HCT116 (cell line): ENCODE measurements at regions not wholly inside any gene's neighbourhood (a gene's known extent, or its start where the extent isn't known, plus 50 kb on each side); places are given as distances from the start of the nearest gene placed in this dataset.
"Not testable (repeated sequence)": the region's sequence is repeated elsewhere in the genome, so short reads cannot be mapped to it uniquely, and the experiment has no call there.

Experiments
- ATAC-seq: fragments of 200-7000 bp; cut with Tn5 transposase; 2 replicates; pipeline ENCODE4 v1.9.1; 2020; ENCODE audit warnings: mild to moderate bottlenecking, moderate library complexity
- BruUV-seq: library from RNA; stranded (reverse); fragments of 400-500 nt; replicated peaks from 2 replicates; lab custom pipeline; 2021; lab: Mats Ljungman, UMichigan
- CTCF ChIA-PET: fragments of 300-600 bp; sonication (Branson Sonifier 250); formaldehyde crosslinking; loops from one replicate; lab custom pipeline; 2021; ENCODE audit warnings: antibody characterized with exemption; lab: Charles Lee
- POLR2A ChIA-PET: fragments of 300-600, 350-600 bp; sonication (Branson Sonifier 250); formaldehyde crosslinking; loops from one replicate; lab custom pipeline; 2021; ENCODE audit warnings: antibody characterized with exemption; lab: Charles Lee
- RAD21 ChIA-PET, 2 experiments: fragments of 300-600 bp; sonication (Branson Sonifier 250); formaldehyde crosslinking; loops; one replicate each; lab custom pipeline; 2023; ENCODE audit warnings: low total read pairs in 2 of 2; ENCODE audit not compliant: uncharacterized antibody in 2 of 2, unreplicated experiment in 2 of 2, low non-redundant PET in 1 of 2; lab: Charles Lee
- DNase-seq: peaks from one replicate; pipeline ENCODE4 v3.0.0-alpha.2; 2010; ENCODE audit warnings: low read depth, low spot score
- H2AFZ ChIP-seq: fragments of 200-600 bp; shearing (Covaris generic), sonication (generic); 2 replicates; pipeline ENCODE4 v1.6.1; 2017; ENCODE audit warnings: low read depth, mixed run types, mixed read lengths, antibody characterized with exemption, low read length; ENCODE audit not compliant: poor library complexity, severe bottlenecking
- H3K27ac ChIP-seq: 2 replicates; pipeline ENCODE4 v1.5.1; 2012; ENCODE audit warnings: low read depth, low read length
- H3K27me3 ChIP-seq: fragments of 200-600 bp; sonication (generic); 2 replicates; pipeline ENCODE4 v1.6.1; 2016; ENCODE audit warnings: mixed run types, low read length, mixed read lengths; ENCODE audit not compliant: insufficient read depth
- H3K36me3 ChIP-seq, 2 experiments: fragments of 200-500 bp in 1 of 2; fragments of 200-600 bp in 1 of 2; sonication (Bioruptor generic) in 1 of 2; sonication (generic) in 1 of 2; 2 replicates each; pipeline versions ENCODE4 v1.5.1 to v1.6.1; 2014 to 2016; ENCODE audit warnings: low read length in 2 of 2, inconsistent platforms in 1 of 2, mixed read lengths in 1 of 2, mixed run types in 1 of 2; ENCODE audit not compliant: insufficient read depth in 2 of 2, control insufficient read depth in 1 of 2
- H3K4me1 ChIP-seq, 2 experiments: fragments of 200-600 bp in 1 of 2; sonication (generic) in 1 of 2; 2 replicates each; pipeline versions ENCODE4 v1.5.1 to v1.6.1; 2012 to 2017; ENCODE audit warnings: low read length in 2 of 2, inconsistent platforms in 1 of 2, mild to moderate bottlenecking in 1 of 2, mixed read lengths in 1 of 2, mixed run types in 1 of 2, moderate library complexity in 1 of 2; ENCODE audit not compliant: insufficient read depth in 2 of 2, control insufficient read depth in 1 of 2
- H3K4me2 ChIP-seq: fragments of 200-600 bp; sonication (generic); 2 replicates; pipeline ENCODE4 v1.6.1; 2017; ENCODE audit warnings: mixed run types, low read length, mixed read lengths
- H3K4me3 ChIP-seq, 2 experiments: fragments of 200-600 bp in 1 of 2; sonication (generic) in 1 of 2; replicated peaks in 1 of 2; 2 replicates each; pipeline ENCODE4 v1.5.1; 2011 to 2016; ENCODE audit warnings: low read length in 2 of 2, control low read depth in 1 of 2, low read depth in 1 of 2, mild to moderate bottlenecking in 1 of 2, mixed read lengths in 1 of 2, mixed run types in 1 of 2
- H3K79me2 ChIP-seq: fragments of 200-600 bp; sonication (generic); 2 replicates; pipeline ENCODE4 v1.6.1; 2017; ENCODE audit warnings: mild to moderate bottlenecking, mixed run types, low read length, moderate library complexity, mixed read lengths; ENCODE audit not compliant: insufficient read depth
- H3K9ac ChIP-seq: fragments of 200-600 bp; sonication (generic); 2 replicates; pipeline ENCODE4 v1.6.1; 2016; ENCODE audit warnings: low read length, mixed read lengths
- H3K9me2 ChIP-seq: fragments of 200-600 bp; sonication (generic), shearing (Covaris generic); 2 replicates; pipeline ENCODE4 v1.6.1; 2017; ENCODE audit warnings: mixed run types, mild to moderate bottlenecking, moderate library complexity; ENCODE audit not compliant: insufficient read depth
- H3K9me3 ChIP-seq, 2 experiments: fragments of 200-500 bp in 1 of 2; fragments of 200-600 bp in 1 of 2; sonication (Bioruptor generic) in 1 of 2; sonication (generic) in 1 of 2; 2 replicates each; pipeline ENCODE4 v1.6.1; 2014 to 2017; ENCODE audit warnings: low read length in 2 of 2, mixed read lengths in 2 of 2, inconsistent platforms in 1 of 2, low read depth in 1 of 2, mild to moderate bottlenecking in 1 of 2, mixed run types in 1 of 2, moderate library complexity in 1 of 2; ENCODE audit not compliant: control insufficient read depth in 1 of 2, insufficient read depth in 1 of 2
- H4K20me1 ChIP-seq: fragments of 200-600 bp; sonication (generic), shearing (Covaris generic); 2 replicates; pipeline ENCODE4 v1.6.1; 2017; ENCODE audit warnings: mixed run types, mild to moderate bottlenecking, moderate library complexity; ENCODE audit not compliant: insufficient read depth
- CBX3 ChIP-seq: IDR thresholded peaks from 2 replicates; pipeline ENCODE4 v1.6.1; 2012; ENCODE audit warnings: low read depth
- CEBPB ChIP-seq: IDR thresholded peaks from 2 replicates; pipeline ENCODE4 v1.6.1; 2012; ENCODE audit warnings: low read depth
- CTCF ChIP-seq, 3 experiments: fragments of 200-600 bp in 1 of 3; sonication (generic) in 1 of 3; IDR thresholded peaks in 2 of 3; conservative IDR thresholded peaks in 1 of 3; 2 replicates each; pipeline ENCODE4 v1.5.1; 2012 to 2017; ENCODE audit warnings: low read depth in 2 of 3, low read length in 2 of 3, antibody characterized with exemption in 1 of 3, borderline replicate concordance in 1 of 3, control low read depth in 1 of 3, mild to moderate bottlenecking in 1 of 3, mixed read lengths in 1 of 3, mixed run types in 1 of 3, moderate library complexity in 1 of 3; ENCODE audit not compliant: insufficient read depth in 1 of 3
- ELF1 ChIP-seq: IDR thresholded peaks from 2 replicates; pipeline ENCODE4 v1.6.1; 2012; ENCODE audit warnings: low read depth, borderline replicate concordance
- EZH2 ChIP-seq: fragments of 200-600 bp; sonication (generic); IDR thresholded peaks from 2 replicates; pipeline ENCODE4 v1.6.1; 2017; ENCODE audit warnings: antibody characterized with exemption, mixed run types
- EZH2phosphoT487 ChIP-seq: fragments of 200-600 bp; IDR thresholded peaks from 2 replicates; pipeline ENCODE4 v1.6.1; 2018; ENCODE audit warnings: antibody characterized with exemption, borderline replicate concordance
- MAX ChIP-seq: IDR thresholded peaks from 2 replicates; pipeline ENCODE4 v1.6.1; 2012
- POLR2AphosphoS5 ChIP-seq: IDR thresholded peaks from 2 replicates; pipeline ENCODE4 v1.6.1; 2011; ENCODE audit warnings: mild to moderate bottlenecking, low read depth, low read length, moderate library complexity
- RAD21 ChIP-seq: IDR thresholded peaks from 2 replicates; pipeline ENCODE4 v1.6.1; 2012; ENCODE audit warnings: low read depth, mild to moderate bottlenecking
- SIN3A ChIP-seq: IDR thresholded peaks from 2 replicates; pipeline ENCODE4 v1.6.1; 2012; ENCODE audit warnings: low read depth
- SP1 ChIP-seq: IDR thresholded peaks from 2 replicates; pipeline ENCODE4 v1.6.1; 2012; ENCODE audit warnings: low read depth
- TCF7L2 ChIP-seq: IDR thresholded peaks from 2 replicates; pipeline ENCODE4 v1.7.0; 2011; ENCODE audit warnings: borderline replicate concordance, inconsistent platforms; ENCODE audit not compliant: insufficient read depth, insufficient read length; ENCODE audit errors: extremely low read depth
- ZFX ChIP-seq: fragments of 450-650 bp; IDR thresholded peaks from 2 replicates; pipeline ENCODE4 v1.6.1; 2017
- ZNF274 ChIP-seq: fragments of 200-500 bp; sonication (Bioruptor generic); IDR thresholded peaks from 2 replicates; pipeline ENCODE4 v1.6.1; 2014; ENCODE audit warnings: mild to moderate bottlenecking, low read depth, low read length, inconsistent platforms
- intact Hi-C: fragments of 100-400 bp; cut with micrococcal nuclease; formaldehyde crosslinking; loops from 2 replicates; pipeline ENCODE4 v1.10.0; 2022

- RAD21 ChIA-PET, H3K27me3 ChIP-seq, DNase-seq, H3K4me1 ChIP-seq, POLR2A ChIA-PET, H3K36me3 ChIP-seq, H2AFZ ChIP-seq, H3K79me2 ChIP-seq, CTCF ChIA-PET, H3K4me3 ChIP-seq, H3K27ac ChIP-seq, ATAC-seq, H3K9me3 ChIP-seq, BruUV-seq, H3K4me2 ChIP-seq, H3K9ac ChIP-seq, H4K20me1 ChIP-seq, H3K9me2 ChIP-seq: not testable (repeated sequence)
- intact Hi-C loops: loop anchor here (5.0 kb wide), 1 partner anchor 1023 kb away; no protein-coding TSS in a partner anchor
Observed at GRCh38 chr20:29324516-29325303, 1932.8 kb upstream of the DEFB115 start.

- intact Hi-C loops: loop anchor here (5.0 kb wide), 1 partner anchor 1022 kb away; no protein-coding TSS in a partner anchor
- no peaks in the 10 kb centered on the region for H3K4me1 ChIP-seq
- H3K9ac ChIP-seq: no peak overlapping the region
- H3K4me2 ChIP-seq: no peak overlapping the region
- no peak for ATAC-seq
- H3K9me2 ChIP-seq: no peaks in the 10 kb centered on the region
- POLR2A ChIA-PET: no interaction called here
- RAD21 ChIA-PET: no interaction called here
- no peak for DNase-seq
- no peak overlapping the region for H3K4me3 ChIP-seq
- H4K20me1 ChIP-seq: no peaks in the 10 kb centered on the region
- H3K27ac ChIP-seq: no peak overlapping the region
- no TSS peak for BruUV-seq
- H2AFZ ChIP-seq: no peak overlapping the region
- H3K79me2 ChIP-seq: no peaks in the 10 kb centered on the region
- H3K27me3 ChIP-seq: no peaks in the 10 kb centered on the region
- H3K36me3 ChIP-seq: no peaks in the 10 kb centered on the region
- CTCF ChIA-PET: no interaction called here
- peaks cover 4 to 5% of the 10 kb centered on the region in 2 experiments; a peak in 2 of 4 replicates for H3K9me3 ChIP-seq
- TF ChIP-seq SP1: no peak
- TF ChIP-seq EZH2: no peak
- no peak for TF ChIP-seq CTCF (IDR thresholded peaks at IDR 0.05 in 2 of 3, conservative IDR thresholded peaks at IDR 0.05 in 1 of 3; ENCODE audit: borderline replicate concordance in 1 of 3, insufficient read depth in 1 of 3, low read depth in 2 of 3, low read length in 2 of 3)
- no peak for TF ChIP-seq RAD21
- TF ChIP-seq SIN3A: no peak
- no peak for TF ChIP-seq ELF1
- no peak for TF ChIP-seq CEBPB
- no peak for TF ChIP-seq ZNF274
- no peak for TF ChIP-seq TCF7L2
- TF ChIP-seq POLR2AphosphoS5: no peak
- TF ChIP-seq ZFX: no peak
- no peak for TF ChIP-seq CBX3
- no peak for TF ChIP-seq MAX
- TF ChIP-seq EZH2phosphoT487: no peak
Observed at GRCh38 chr20:29325304-29325640, 1932.2 kb upstream of the DEFB115 start.
